HepG2 (cell line): ENCODE measurements at regions not wholly inside any gene's neighbourhood (a gene's known extent, or its start where the extent isn't known, plus 50 kb on each side); places are given as distances from the start of the nearest gene placed in this dataset.

Experiments used
- ATAC-seq: fragments of 200-7000 bp; cut with Tn5 transposase; 3 replicates; pipeline ENCODE4 v1.9.1; 2020; ENCODE audit warnings: mild to moderate bottlenecking, moderate library complexity
- BruUV-seq: library from RNA; stranded (reverse); fragments of 400-500 nt; replicated peaks from 2 replicates; lab custom pipeline; 2021; lab: Mats Ljungman, UMichigan
- CTCF ChIA-PET: fragments of 300-600 bp; formaldehyde crosslinking; extraction: SDS; loops from one replicate; lab custom pipeline; 2021; ENCODE audit warnings: low total read pairs, inconsistent platforms, low intra/inter-chr PET ratio; lab: Yijun Ruan, JAX
- POLR2A ChIA-PET: fragments of 350-600 bp; sonication (Branson Sonifier 250); formaldehyde crosslinking; loops from one replicate; lab custom pipeline; 2020; ENCODE audit warnings: antibody characterized with exemption, inconsistent platforms; lab: Yijun Ruan, JAX
- DNase-seq: peaks from one replicate; pipeline ENCODE4 v3.0.0-alpha.2; 2015; ENCODE audit warnings: low spot score
- FAIRE-seq: peaks from 3 replicates; lab custom pipeline; 2011; peaks lifted over from hg19 to GRCh38; lab: Jason Lieb, UNC
- H2AFZ ChIP-seq: one replicate; pipeline ENCODE4 v1.6.1; 2011; ENCODE audit warnings: low read length, inconsistent platforms
- H3K27ac ChIP-seq: fragments of 300-600 bp; 3 replicates; pipeline ENCODE4 v1.8.0; 2011; ENCODE audit warnings: mixed run types, mild to moderate bottlenecking, mixed read lengths, low read length, inconsistent platforms; ENCODE audit not compliant: insufficient read depth; ENCODE audit errors: extremely low read length
- H3K27me3 ChIP-seq, 2 experiments: fragments of 200-600 bp in 1 of 2; 2 replicates in 1 of 2; 3 replicates in 1 of 2; pipeline versions ENCODE4 v1.6.0 to v1.8.0; 2011; ENCODE audit warnings: low read length in 2 of 2, mild to moderate bottlenecking in 2 of 2, moderate library complexity in 2 of 2, inconsistent platforms in 1 of 2; ENCODE audit not compliant: insufficient read depth in 2 of 2, control insufficient read depth in 1 of 2
- H3K36me3 ChIP-seq, 2 experiments: fragments of 200-600 bp in 1 of 2; replicated peaks in 1 of 2; 2 replicates in 1 of 2; 3 replicates in 1 of 2; pipeline versions ENCODE4 v1.5.1 to v1.8.0; 2011; ENCODE audit warnings: low read length in 2 of 2, inconsistent platforms in 1 of 2; ENCODE audit not compliant: insufficient read depth in 2 of 2, control insufficient read depth in 1 of 2
- H3K4me1 ChIP-seq: 2 replicates; pipeline ENCODE4 v1.5.1; 2012; ENCODE audit warnings: low read length, inconsistent platforms; ENCODE audit not compliant: insufficient read depth
- H3K4me2 ChIP-seq: 2 replicates; pipeline ENCODE4 v1.6.0; 2011; ENCODE audit warnings: low read depth, low read length, inconsistent platforms
- H3K4me3 ChIP-seq, 3 experiments: fragments of 200-600 bp in 1 of 3; sonication (generic), shearing (Covaris generic) in 1 of 3; replicated peaks in 1 of 3; 2 replicates each; pipeline ENCODE4 v1.5.1; 2011 to 2016; ENCODE audit warnings: low read length in 3 of 3, inconsistent platforms in 2 of 3, low read depth in 2 of 3, mild to moderate bottlenecking in 2 of 3, control low read depth in 1 of 3, mixed read lengths in 1 of 3; ENCODE audit not compliant: insufficient read depth in 1 of 3
- H3K79me2 ChIP-seq: one replicate; pipeline ENCODE4 v1.6.1; 2011; ENCODE audit warnings: low read length, inconsistent platforms; ENCODE audit not compliant: insufficient read depth
- H3K9ac ChIP-seq: 2 replicates; pipeline ENCODE4 v1.6.0; 2011; ENCODE audit warnings: mild to moderate bottlenecking, low read depth, low read length, inconsistent platforms; ENCODE audit not compliant: insufficient read depth
- H3K9me3 ChIP-seq: 2 replicates; pipeline ENCODE4 v1.5.1; 2012; ENCODE audit warnings: mild to moderate bottlenecking, low read length
- H4K20me1 ChIP-seq: 2 replicates; pipeline ENCODE4 v1.6.0; 2011; ENCODE audit warnings: inconsistent platforms, mild to moderate bottlenecking, low read length, moderate library complexity; ENCODE audit not compliant: insufficient read depth
- AGO1 ChIP-seq: fragments of 200-400 bp; formaldehyde crosslinking; IDR thresholded peaks from 2 replicates; pipeline ENCODE4 v1.6.1; 2017; ENCODE audit warnings: mild to moderate bottlenecking, low read depth, low read length, moderate library complexity; ENCODE audit not compliant: poor library complexity, severe bottlenecking
- CREBL2 ChIP-seq: sonication (generic); formaldehyde crosslinking; IDR thresholded peaks from 2 replicates; pipeline ENCODE4 v1.8.1; 2023; ENCODE audit warnings: missing genetic modification reagents, mild to moderate bottlenecking, borderline replicate concordance
- DR1 ChIP-seq: sonication (generic); formaldehyde crosslinking; IDR thresholded peaks from 2 replicates; pipeline ENCODE4 v1.8.0; 2021; ENCODE audit warnings: mild to moderate bottlenecking, missing genetic modification reagents, inconsistent platforms
- FOXA1 ChIP-seq, 2 experiments: fragments of 450-650 bp in 1 of 2; sonication (generic) in 1 of 2; formaldehyde crosslinking in 1 of 2; IDR thresholded peaks; 2 replicates each; pipeline versions ENCODE4 v1.4.0 to v1.6.1; 2016 to 2020; ENCODE audit warnings: missing genetic modification reagents in 1 of 2
- KLF12 ChIP-seq: sonication (generic); formaldehyde crosslinking; IDR thresholded peaks from 2 replicates; pipeline ENCODE4 v1.4.0; 2020; ENCODE audit warnings: missing genetic modification reagents, borderline replicate concordance
- NFE2L2 ChIP-seq: fragments of 150-350 bp; IDR thresholded peaks from 2 replicates; pipeline ENCODE4 v1.6.1; 2014; ENCODE audit warnings: low read length
- NFKB2 ChIP-seq: sonication (generic); formaldehyde crosslinking; IDR thresholded peaks from 2 replicates; pipeline ENCODE4 v1.4.0; 2020; ENCODE audit warnings: missing genetic modification reagents, borderline replicate concordance
- PCBP2 ChIP-seq: fragments of 200-400 bp; formaldehyde crosslinking; optimal IDR thresholded peaks from 2 replicates; pipeline ENCODE3; 2018; ENCODE audit warnings: low read length, low read depth; ENCODE audit not compliant: poor library complexity, severe bottlenecking
- REST ChIP-seq, 2 experiments: IDR thresholded peaks; 2 replicates each; pipeline ENCODE4 v1.6.1; 2011 to 2012; ENCODE audit warnings: low read length in 2 of 2, borderline replicate concordance in 1 of 2, low read depth in 1 of 2, mild to moderate bottlenecking in 1 of 2, moderate library complexity in 1 of 2
- ZBTB3 ChIP-seq: sonication (generic); formaldehyde crosslinking; IDR thresholded peaks from 2 replicates; pipeline ENCODE4 v1.4.0; 2020; ENCODE audit warnings: low read depth, mild to moderate bottlenecking, moderate library complexity, missing genetic modification reagents, borderline replicate concordance
- ZBTB37 ChIP-seq: sonication (generic); formaldehyde crosslinking; IDR thresholded peaks from 2 replicates; pipeline ENCODE4 v1.4.0; 2020; ENCODE audit warnings: mild to moderate bottlenecking, missing genetic modification reagents
- ZNF362 ChIP-seq: sonication (generic); formaldehyde crosslinking; IDR thresholded peaks from 2 replicates; pipeline ENCODE4 v1.4.0; 2020; ENCODE audit warnings: missing genetic modification reagents, mild to moderate bottlenecking, borderline replicate concordance
- ZNF660 ChIP-seq: sonication (generic); formaldehyde crosslinking; IDR thresholded peaks from 2 replicates; pipeline ENCODE4 v1.5.1; 2020; ENCODE audit warnings: mild to moderate bottlenecking, low read depth, missing genetic modification reagents, borderline replicate concordance
- ZSCAN30 ChIP-seq: sonication (generic); formaldehyde crosslinking; IDR thresholded peaks from 2 replicates; pipeline ENCODE4 v1.5.0; 2020; ENCODE audit warnings: mild to moderate bottlenecking, missing genetic modification reagents
- WGBS: methylation state at CpG from one replicate; pipeline ENCODE4 v1.1.6; 2017; ENCODE audit warnings: low lambda C conversion rate; 5-methylcytosine and 5-hydroxymethylcytosine counted together
- in situ Hi-C: cut with HindIII; loops from 2 replicates; pipeline ENCODE4 v1.10.0; 2017; ENCODE audit warnings: low pct_unique_long_range_greater_than_20kb; ENCODE audit not compliant: extremely low pct_ligation_motif_present
- intact Hi-C: fragments of 100-400 bp; cut with micrococcal nuclease; formaldehyde crosslinking; loops from one replicate; pipeline ENCODE4 v1.10.0; 2022; ENCODE audit not compliant: unreplicated experiment
- TF ChIP-seq, protein P1 (sequence below): IDR thresholded peaks from 2 replicates; pipeline ENCODE4 v1.6.1; 2016; ENCODE audit warnings: missing compliant biosample characterization, missing genetic modification reagents, borderline replicate concordance

GRCh38 chr1:83531521-83532309 lies 467.2 kb downstream of the TTLL7 start:
- H3K9me3 ChIP-seq = peaks cover 69% of the 10 kb centered on the region
- ATAC-seq = no peak
- intact Hi-C loops = no loop called here
- no peak for DNase-seq
- CTCF ChIA-PET = no interaction called here
- no peak overlapping the region for H3K27ac ChIP-seq
- H3K36me3 ChIP-seq = no peaks in the 10 kb centered on the region
- H3K4me3 ChIP-seq = no peak overlapping the region
- POLR2A ChIA-PET = no interaction called here
- no peak overlapping the region for H3K4me2 ChIP-seq
- H2AFZ ChIP-seq = no peak overlapping the region
- BruUV-seq = no TSS peak
- no peaks in the 10 kb centered on the region for H4K20me1 ChIP-seq
- WGBS = 19% methylated on average over 2 of the region's 2 CpGs
- H3K9ac ChIP-seq = no peak overlapping the region
- no peaks in the 10 kb centered on the region for H3K79me2 ChIP-seq
- H3K4me1 ChIP-seq = no peaks in the 10 kb centered on the region
- H3K27me3 ChIP-seq = no peaks in the 10 kb centered on the region
- in situ Hi-C loops = no loop called here
- no peak for FAIRE-seq
- TF ChIP-seq AGO1 (no peak), NFKB2 (CRISPR knock-in tag) (no peak), PCBP2 (no peak), ZSCAN30 (CRISPR knock-in tag) (no peak), ZBTB3 (CRISPR knock-in tag) (no peak), ZNF660 (no peak), ZNF362 (no peak), NFE2L2 (no peak), FOXA1 (IDR thresholded peaks at IDR 0.05) (no peak), FOXA1 (CRISPR knock-in tag; IDR thresholded peaks at IDR 0.05) (no peak), REST (IDR thresholded peaks at IDR 0.05; ENCODE audit: borderline replicate concordance in 1 of 2, low read depth in 1 of 2, low read length in 2 of 2) (no peak), ZBTB37 (CRISPR knock-in tag) (no peak), CREBL2 (CRISPR knock-in tag) (no peak), KLF12 (CRISPR knock-in tag) (no peak), DR1 (CRISPR knock-in tag) (no peak)
- TF ChIP-seq, protein P1, sequence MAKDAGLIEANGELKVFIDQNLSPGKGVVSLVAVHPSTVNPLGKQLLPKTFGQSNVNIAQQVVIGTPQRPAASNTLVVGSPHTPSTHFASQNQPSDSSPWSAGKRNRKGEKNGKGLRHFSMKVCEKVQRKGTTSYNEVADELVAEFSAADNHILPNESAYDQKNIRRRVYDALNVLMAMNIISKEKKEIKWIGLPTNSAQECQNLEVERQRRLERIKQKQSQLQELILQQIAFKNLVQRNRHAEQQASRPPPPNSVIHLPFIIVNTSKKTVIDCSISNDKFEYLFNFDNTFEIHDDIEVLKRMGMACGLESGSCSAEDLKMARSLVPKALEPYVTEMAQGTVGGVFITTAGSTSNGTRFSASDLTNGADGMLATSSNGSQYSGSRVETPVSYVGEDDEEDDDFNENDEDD (CRISPR knock-in tag) = no peak
